A549 (cell line): ENCODE measurements at regions not wholly inside any gene's neighbourhood (a gene's known extent, or its start where the extent isn't known, plus 50 kb on each side); places are given as distances from the start of the nearest gene placed in this dataset.
"Not testable (repeated sequence)": the region's sequence is repeated elsewhere in the genome, so short reads cannot be mapped to it uniquely, and the experiment has no call there.

Experiments
- ATAC-seq, 2 experiments: fragments of 200-7000 bp in 1 of 2; fragments of >200 bp in 1 of 2; cut with Nextera tagmentation in 1 of 2; cut with Tn5 transposase in 1 of 2; 3 replicates each; pipeline versions ENCODE4 v1.8.0 to v1.9.1; 2018 to 2020; ENCODE audit warnings: mild to moderate bottlenecking in 1 of 2, moderate library complexity in 1 of 2
- CTCF ChIA-PET: fragments of 300-600 bp; sonication (Branson Sonifier 250); formaldehyde crosslinking; extraction: SDS; loops from one replicate; lab custom pipeline; 2021; ENCODE audit warnings: antibody characterized with exemption, inconsistent platforms; lab: Yijun Ruan, JAX
- POLR2A ChIA-PET: fragments of 350-600 bp; formaldehyde crosslinking; extraction: SDS; loops from one replicate; lab custom pipeline; 2021; ENCODE audit warnings: antibody characterized with exemption, inconsistent platforms; lab: Yijun Ruan, JAX
- DNase-seq, 2 experiments: peaks; one replicate each; pipeline versions ENCODE4 v3.0.0 to v3.0.0-alpha.2; 2011 to 2016; ENCODE audit warnings: low read depth in 1 of 2, low spot score in 1 of 2
- FAIRE-seq: peaks from 2 replicates; lab custom pipeline; 2011; peaks lifted over from hg19 to GRCh38; lab: Jason Lieb, UNC
- H3K27ac ChIP-seq, 2 experiments: fragments of >200 bp; sonication (Bioruptor Twin); formaldehyde crosslinking; 3 replicates each; pipeline ENCODE4 v1.5.1; 2016 to 2017
- H3K4me1 ChIP-seq: fragments of >200 bp; sonication (Bioruptor Twin); formaldehyde crosslinking; 3 replicates; pipeline ENCODE4 v1.6.1; 2016
- H3K4me2 ChIP-seq: fragments of >200 bp; sonication (Bioruptor Twin); formaldehyde crosslinking; 3 replicates; pipeline ENCODE4 v1.6.1; 2016
- H3K4me3 ChIP-seq: fragments of >200 bp; sonication (Bioruptor Twin); formaldehyde crosslinking; 3 replicates; pipeline ENCODE4 v1.5.1; 2016
- H3K9me3 ChIP-seq: fragments of >200 bp; sonication (Bioruptor Twin); formaldehyde crosslinking; 3 replicates; pipeline ENCODE4 v1.6.1; 2016
- CBX8 ChIP-seq: fragments of 200-600 bp; sonication (generic); IDR thresholded peaks from 2 replicates; pipeline ENCODE4 v1.6.1; 2016
- CHD2 ChIP-seq: fragments of 150-350 bp; IDR thresholded peaks from 2 replicates; pipeline ENCODE4 v1.6.1; 2014; ENCODE audit warnings: low read length; ENCODE audit not compliant: partially characterized antibody
- EHMT2 ChIP-seq: fragments of 200-600 bp; sonication (generic); IDR thresholded peaks from 2 replicates; pipeline ENCODE4 v1.6.1; 2016; ENCODE audit warnings: antibody characterized with exemption, low read depth, mild to moderate bottlenecking, moderate library complexity
- EP300 ChIP-seq, 2 experiments: fragments of >200 bp; sonication (Bioruptor Twin); formaldehyde crosslinking; IDR thresholded peaks; 2 replicates in 1 of 2; 3 replicates in 1 of 2; pipeline ENCODE4 v1.6.1; 2016 to 2017
- ESRRA ChIP-seq: fragments of 150-350 bp; IDR thresholded peaks from 2 replicates; pipeline ENCODE4 v1.6.1; 2014; ENCODE audit warnings: mild to moderate bottlenecking, low read length, borderline replicate concordance
- FOXS1 ChIP-seq: fragments of 250-450 bp; sonication (Bioruptor Pico); IDR thresholded peaks from 2 replicates; pipeline ENCODE4 v1.5.0; 2020; ENCODE audit warnings: mild to moderate bottlenecking, moderate library complexity
- GATA3 ChIP-seq: IDR thresholded peaks from 2 replicates; pipeline ENCODE4 v1.6.1; 2012; ENCODE audit warnings: borderline replicate concordance
- HDAC2 ChIP-seq: fragments of 200-600 bp; sonication (generic); IDR thresholded peaks from 2 replicates; pipeline ENCODE4 v1.6.1; 2016
- KDM5A ChIP-seq: fragments of 200-600 bp; sonication (generic); IDR thresholded peaks from 2 replicates; pipeline ENCODE4 v1.6.1; 2016; ENCODE audit warnings: antibody characterized with exemption, mild to moderate bottlenecking
- MAFK ChIP-seq: fragments of 450-650 bp; IDR thresholded peaks from 2 replicates; pipeline ENCODE4 v1.6.1; 2014; ENCODE audit not compliant: partially characterized antibody
- MYC ChIP-seq: IDR thresholded peaks from 2 replicates; pipeline ENCODE4 v1.6.1; 2012; ENCODE audit warnings: mild to moderate bottlenecking, inconsistent platforms, low read length, improper control_type of control experiment, borderline replicate concordance
- NR3C1 ChIP-seq: fragments of >200 bp; sonication (Bioruptor Twin); formaldehyde crosslinking; IDR thresholded peaks from 3 replicates; pipeline ENCODE4 v1.6.1; 2017
- RFX5 ChIP-seq: fragments of 450-650 bp; IDR thresholded peaks from 2 replicates; pipeline ENCODE4 v1.7.1; 2014; ENCODE audit warnings: antibody characterized with exemption, mild to moderate bottlenecking, moderate library complexity
- ZFP36 ChIP-seq: fragments of 450-650 bp; IDR thresholded peaks from 2 replicates; pipeline ENCODE4 v1.6.1; 2014; ENCODE audit warnings: borderline replicate concordance; ENCODE audit not compliant: partially characterized antibody
- ZNF302 ChIP-seq: fragments of 250-450 bp; sonication (Bioruptor Pico); IDR thresholded peaks from 2 replicates; pipeline ENCODE4 v1.9.0; 2021; ENCODE audit warnings: inconsistent platforms, mild to moderate bottlenecking, moderate library complexity
- WGBS: methylation state at CpG from one replicate; pipeline ENCODE4 v1.1.6; 2017; ENCODE audit errors: missing lambda C conversion rate; 5-methylcytosine and 5-hydroxymethylcytosine counted together
- small RNA-seq, 6 experiments: library from RNA; depleted of rRNA; stranded (forward); fragments of <200 nt; gene quantifications; one replicate each; pipeline ENCODE3, GENCODE V24; 2012
- TF ChIP-seq, protein P1 (sequence below): fragments of >200 bp; sonication (Bioruptor Twin); formaldehyde crosslinking; IDR thresholded peaks from 2 replicates; pipeline ENCODE4 v1.6.1; 2016
- TF ChIP-seq, protein P2 (sequence below): fragments of 150-350 bp; IDR thresholded peaks from 2 replicates; pipeline ENCODE4 v1.6.1; 2014; ENCODE audit warnings: low read depth, mild to moderate bottlenecking, low read length
- TF ChIP-seq, protein P3 (sequence below): fragments of >200 bp; sonication (Bioruptor Twin); formaldehyde crosslinking; IDR thresholded peaks from 3 replicates; pipeline ENCODE4 v1.5.1; 2016

DNA sequence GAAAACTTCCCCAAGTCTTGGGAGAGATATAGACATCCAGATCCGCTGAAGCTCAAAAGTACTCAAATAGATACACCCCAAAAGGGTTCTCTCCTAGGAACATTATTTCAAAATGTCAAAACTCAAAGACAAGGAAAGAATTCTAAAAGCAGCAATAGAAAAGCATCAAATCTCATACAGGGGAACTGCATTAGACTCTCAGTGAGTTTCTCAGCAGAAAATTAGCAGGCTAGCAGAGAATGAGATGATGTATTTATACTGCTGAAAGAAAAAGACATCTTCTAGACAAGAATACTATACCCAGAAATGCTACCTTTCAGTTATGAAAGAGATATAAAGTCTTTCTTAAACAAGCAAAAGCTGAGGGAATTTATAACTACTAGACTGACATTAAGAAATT, 75.5 kb upstream of the RIMS1 start:
- ChIA-PET POLR2A (no interaction called here), CTCF (no interaction called here)
- Histone ChIP-seq H3K4me2 (no peak overlapping the region), H3K9me3 (no peaks in the 10 kb centered on the region), H3K27ac (no peak overlapping the region), H3K4me1 (no peaks in the 10 kb centered on the region), H3K4me3 (no peak overlapping the region)
- no peak for ATAC-seq
- TF ChIP-seq RFX5 (no peak), EHMT2 (no peak), ZNF302 (no peak), MYC (no peak), EP300 (IDR thresholded peaks at IDR 0.05) (no peak), KDM5A (no peak), NR3C1 (no peak), GATA3 (no peak), ZFP36 (no peak), HDAC2 (no peak), CHD2 (no peak), ESRRA (no peak), FOXS1 (CRISPR knock-in tag) (no peak)
- TF ChIP-seq, protein P1, sequence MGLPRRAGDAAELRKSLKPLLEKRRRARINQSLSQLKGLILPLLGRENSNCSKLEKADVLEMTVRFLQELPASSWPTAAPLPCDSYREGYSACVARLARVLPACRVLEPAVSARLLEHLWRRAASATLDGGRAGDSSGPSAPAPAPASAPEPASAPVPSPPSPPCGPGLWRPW, result no peak
- TF ChIP-seq, protein P2, sequence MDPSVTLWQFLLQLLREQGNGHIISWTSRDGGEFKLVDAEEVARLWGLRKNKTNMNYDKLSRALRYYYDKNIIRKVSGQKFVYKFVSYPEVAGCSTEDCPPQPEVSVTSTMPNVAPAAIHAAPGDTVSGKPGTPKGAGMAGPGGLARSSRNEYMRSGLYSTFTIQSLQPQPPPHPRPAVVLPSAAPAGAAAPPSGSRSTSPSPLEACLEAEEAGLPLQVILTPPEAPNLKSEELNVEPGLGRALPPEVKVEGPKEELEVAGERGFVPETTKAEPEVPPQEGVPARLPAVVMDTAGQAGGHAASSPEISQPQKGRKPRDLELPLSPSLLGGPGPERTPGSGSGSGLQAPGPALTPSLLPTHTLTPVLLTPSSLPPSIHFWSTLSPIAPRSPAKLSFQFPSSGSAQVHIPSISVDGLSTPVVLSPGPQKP, result no peak
- TF ChIP-seq, protein P3, sequence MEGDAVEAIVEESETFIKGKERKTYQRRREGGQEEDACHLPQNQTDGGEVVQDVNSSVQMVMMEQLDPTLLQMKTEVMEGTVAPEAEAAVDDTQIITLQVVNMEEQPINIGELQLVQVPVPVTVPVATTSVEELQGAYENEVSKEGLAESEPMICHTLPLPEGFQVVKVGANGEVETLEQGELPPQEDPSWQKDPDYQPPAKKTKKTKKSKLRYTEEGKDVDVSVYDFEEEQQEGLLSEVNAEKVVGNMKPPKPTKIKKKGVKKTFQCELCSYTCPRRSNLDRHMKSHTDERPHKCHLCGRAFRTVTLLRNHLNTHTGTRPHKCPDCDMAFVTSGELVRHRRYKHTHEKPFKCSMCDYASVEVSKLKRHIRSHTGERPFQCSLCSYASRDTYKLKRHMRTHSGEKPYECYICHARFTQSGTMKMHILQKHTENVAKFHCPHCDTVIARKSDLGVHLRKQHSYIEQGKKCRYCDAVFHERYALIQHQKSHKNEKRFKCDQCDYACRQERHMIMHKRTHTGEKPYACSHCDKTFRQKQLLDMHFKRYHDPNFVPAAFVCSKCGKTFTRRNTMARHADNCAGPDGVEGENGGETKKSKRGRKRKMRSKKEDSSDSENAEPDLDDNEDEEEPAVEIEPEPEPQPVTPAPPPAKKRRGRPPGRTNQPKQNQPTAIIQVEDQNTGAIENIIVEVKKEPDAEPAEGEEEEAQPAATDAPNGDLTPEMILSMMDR, result no peak
- FAIRE-seq, result no peak
- DNase-seq, result no peak
- 0% methylated on average over 1 of the region's 1 CpG for WGBS

DNA sequence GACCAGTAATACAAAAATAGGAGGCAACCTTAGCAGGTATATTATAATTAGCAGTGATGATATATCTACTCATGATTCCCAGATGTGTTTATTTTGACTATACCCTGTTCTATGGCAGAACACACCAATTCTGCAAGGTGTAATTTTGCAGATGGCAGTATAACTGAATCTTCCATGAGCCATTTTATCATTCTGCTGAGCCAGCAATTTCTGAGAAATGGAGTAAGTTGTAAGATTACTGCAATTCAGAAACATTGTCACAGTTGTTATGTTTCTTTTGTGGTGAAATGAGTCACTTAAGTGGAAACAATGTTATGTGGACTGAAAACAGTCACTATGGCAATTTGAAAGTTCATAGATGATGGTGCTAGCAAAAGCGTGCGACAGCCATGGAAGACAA, 63.7 kb upstream of the RIMS1 start:
- ChIA-PET POLR2A (no interaction called here), CTCF (interaction anchor here (0.6 kb wide), 1 partner anchor 152 kb away, joined by 3 read pairs; no protein-coding TSS in a partner anchor)
- no peak overlapping the region for H3K27ac ChIP-seq
- FAIRE-seq (no peak), ATAC-seq (no peak), DNase-seq (no peak)
- no peak overlapping the region for H3K4me3 ChIP-seq
- H3K4me2 ChIP-seq, result no peak overlapping the region
- no peaks in the 10 kb centered on the region for H3K9me3 ChIP-seq
- 95% methylated on average over 2 of the region's 2 CpGs for WGBS
- no peaks in the 10 kb centered on the region for H3K4me1 ChIP-seq
- no peak for TF ChIP-seq CBX8
- TF ChIP-seq MAFK, result peak; percentile 94

DNA sequence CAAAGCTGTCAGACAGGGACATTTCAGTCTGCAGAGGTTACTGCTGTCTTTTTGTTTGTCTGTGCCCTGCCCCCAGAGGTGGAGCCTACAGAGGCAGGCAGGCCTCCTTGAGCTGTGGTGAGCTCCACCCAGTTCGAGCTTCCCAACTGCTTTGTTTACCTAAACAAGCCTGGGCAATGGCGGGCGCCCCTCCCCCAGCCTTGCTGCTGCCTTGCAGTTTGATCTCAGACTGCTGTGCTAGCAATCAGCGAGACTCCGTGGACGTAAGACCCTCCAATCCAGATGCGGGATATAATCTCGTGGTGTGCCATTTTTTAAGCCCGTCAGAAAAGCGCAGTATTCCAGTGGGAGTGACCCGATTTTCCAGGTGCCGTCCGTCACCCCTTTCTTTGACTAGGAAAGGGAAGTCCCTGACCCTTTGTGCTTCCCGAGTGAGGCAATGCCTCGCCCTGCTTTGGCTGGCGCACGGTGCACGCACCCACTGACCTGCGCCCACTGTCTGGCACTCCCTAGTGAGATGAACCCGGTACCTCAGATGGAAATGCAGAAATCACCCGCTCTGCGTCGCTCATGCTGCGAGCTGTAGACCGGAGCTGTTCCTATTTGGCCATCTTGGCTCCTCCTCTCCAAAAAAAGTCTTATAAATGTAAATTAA, 54.1 kb upstream of the RIMS1 start:
- H3K4me1 ChIP-seq, DNase-seq, H3K4me2 ChIP-seq, POLR2A ChIA-PET, CTCF ChIA-PET, FAIRE-seq, H3K9me3 ChIP-seq, H3K27ac ChIP-seq, ATAC-seq, H3K4me3 ChIP-seq: not testable (repeated sequence)
- 56% methylated on average over 18 of the region's 25 CpGs for WGBS

Small RNA genes in the stretch of these regions (small RNA-seq; reads per million reads assigned to genes)
- gene MIR30A (2,639 to 101,001 (median 46,500) reads per million in 6 experiments), gene MIR30C2 (3.4 to 41.0 (median 21.8) reads per million in 6 experiments), gene RNU4-66P (0 reads per million in 6 experiments)
